ENCODE measurements at regions not wholly inside any gene's neighbourhood (a gene's known extent, or its start where the extent isn't known, plus 50 kb on each side); places are given as distances from the start of the nearest gene placed in this dataset.

GRCh38 chr14:78070344-78070743 lies 99.8 kb upstream of the NRXN3 start:
- Histone ChIP-seq H3K27me3 (ENCODE audit: control insufficient read depth in 4 of 4, insufficient read depth in 4 of 4, low read length in 3 of 4) (no peaks in the 10 kb centered on the region), H3K9ac (ENCODE audit: low read depth in 1 of 2, low read length in 2 of 2) (no peak overlapping the region), H3K9me3 (ENCODE audit: control insufficient read depth in 4 of 4, low read length in 3 of 4) (no peaks in the 10 kb centered on the region), H3K36me3 (ENCODE audit: control insufficient read depth in 4 of 4, insufficient read depth in 3 of 4, low read depth in 1 of 4, low read length in 3 of 4) (no peaks in the 10 kb centered on the region), H3K27ac (ENCODE audit: low read depth in 1 of 2, low read length in 2 of 2) (no peak overlapping the region), H3K4me1 (ENCODE audit: control insufficient read depth in 4 of 4, insufficient read depth in 4 of 4, low read length in 3 of 4) (no peaks in the 10 kb centered on the region), H3K4me3 (ENCODE audit: low read depth in 1 of 3, low read length in 3 of 3) (no peak overlapping the region)
- no peak for DNase-seq (ENCODE audit: low spot score)
- TF ChIP-seq YY1 (IDR thresholded peaks at IDR 0.05) (no peak), RXRA (IDR thresholded peaks at IDR 0.05) (no peak), ZBTB33 (IDR thresholded peaks at IDR 0.05) (no peak), ATF3 (IDR thresholded peaks at IDR 0.05) (no peak), EGR1 (IDR thresholded peaks at IDR 0.05; ENCODE audit: low read depth in 2 of 2) (no peak), RAD21 (IDR thresholded peaks at IDR 0.05) (no peak), HNF4G (IDR thresholded peaks at IDR 0.05) (no peak), GABPA (IDR thresholded peaks at IDR 0.05 in 1 of 2, conservative IDR thresholded peaks at IDR 0.05 in 1 of 2) (no peak), HNF4A (conservative IDR thresholded peaks at IDR 0.05) (no peak), FOXA2 (IDR thresholded peaks at IDR 0.05) (no peak), NR2F2 (IDR thresholded peaks at IDR 0.05) (no peak), JUND (IDR thresholded peaks at IDR 0.05) (no peak), MAX (IDR thresholded peaks at IDR 0.05) (no peak), CTCF (IDR thresholded peaks at IDR 0.05; ENCODE audit: low read depth, low read length, missing input control) (no peak), REST (IDR thresholded peaks at IDR 0.05) (no peak), FOXA1 (IDR thresholded peaks at IDR 0.05) (no peak)
- WGBS = 30% methylated on average over 1 of the region's 1 CpG

- Histone ChIP-seq H3K9ac (ENCODE audit: low read depth in 1 of 2, low read length in 2 of 2) (no peak overlapping the region), H3K27me3 (ENCODE audit: control insufficient read depth in 4 of 4, insufficient read depth in 4 of 4, low read length in 3 of 4) (no peaks in the 10 kb centered on the region), H3K27ac (ENCODE audit: low read depth in 1 of 2, low read length in 2 of 2) (no peak overlapping the region), H3K4me3 (ENCODE audit: low read depth in 1 of 3, low read length in 3 of 3) (no peak overlapping the region), H3K36me3 (ENCODE audit: control insufficient read depth in 4 of 4, insufficient read depth in 3 of 4, low read depth in 1 of 4, low read length in 3 of 4) (no peaks in the 10 kb centered on the region), H3K4me1 (ENCODE audit: control insufficient read depth in 4 of 4, insufficient read depth in 4 of 4, low read length in 3 of 4) (no peaks in the 10 kb centered on the region), H3K9me3 (ENCODE audit: control insufficient read depth in 4 of 4, low read length in 3 of 4) (no peaks in the 10 kb centered on the region)
- no peak for TF ChIP-seq ATF3 (IDR thresholded peaks at IDR 0.05)
- 76% methylated on average over 3 of the region's 3 CpGs for WGBS
- DNase-seq (ENCODE audit: low spot score) = no peak
Measured at GRCh38 chr14:78071016-78071549, 99.1 kb upstream of the NRXN3 start.
